OCI-LY3 (cell line): ENCODE measurements at regions not wholly inside any gene's neighbourhood (a gene's known extent, or its start where the extent isn't known, plus 50 kb on each side); places are given as distances from the start of the nearest gene placed in this dataset.

Source experiments
- H2AFZ ChIP-seq: fragments of 200-600, 300-600 bp; shearing (Covaris generic); 2 replicates; pipeline ENCODE4 v1.6.0; 2014; ENCODE audit warnings: antibody characterized with exemption, low read depth, low read length
- H3K27ac ChIP-seq: fragments of 200-600, 300-600 bp; sonication (generic); 2 replicates; pipeline ENCODE4 v1.5.1; 2014; ENCODE audit warnings: mild to moderate bottlenecking, low read length, moderate library complexity, mixed read lengths
- H3K27me3 ChIP-seq: fragments of 200-600, 300-600 bp; sonication (generic); 2 replicates; pipeline ENCODE4 v1.6.1; 2014; ENCODE audit warnings: low read depth, low read length, mixed read lengths
- H3K36me3 ChIP-seq: fragments of 200-600, 300-600 bp; sonication (generic); replicated peaks from 2 replicates; pipeline ENCODE3; 2014; ENCODE audit warnings: low read depth, low read length, mixed read lengths
- H3K4me1 ChIP-seq: fragments of 300-600, 200-600 bp; sonication (generic); 2 replicates; pipeline ENCODE4 v1.6.1; 2014; ENCODE audit warnings: low read length, mixed read lengths
- H3K4me2 ChIP-seq: fragments of 200-600, 300-600 bp; sonication (generic); 2 replicates; pipeline ENCODE4 v1.6.1; 2014; ENCODE audit warnings: low read length, mixed read lengths
- H3K4me3 ChIP-seq: fragments of 300-600, 200-600 bp; sonication (generic); 2 replicates; pipeline ENCODE4 v1.5.1; 2014; ENCODE audit warnings: antibody characterized with exemption, mild to moderate bottlenecking, low read length, moderate library complexity
- H3K79me2 ChIP-seq: fragments of 300-600, 200-600 bp; shearing (Covaris generic); 2 replicates; pipeline ENCODE4 v1.6.1; 2014; ENCODE audit warnings: mild to moderate bottlenecking, low read length, mixed read lengths
- H3K9ac ChIP-seq: fragments of 300-600, 200-600 bp; shearing (Covaris generic); 2 replicates; pipeline ENCODE4 v1.6.0; 2014; ENCODE audit warnings: mild to moderate bottlenecking, low read length, moderate library complexity
- H3K9me3 ChIP-seq: fragments of 200-600, 300-600 bp; shearing (Covaris generic); 2 replicates; pipeline ENCODE4 v1.6.1; 2014; ENCODE audit warnings: low read length, mixed read lengths; ENCODE audit not compliant: insufficient read depth
- H4K20me1 ChIP-seq: fragments of 200-600, 300-600 bp; sonication (generic); 2 replicates; pipeline ENCODE4 v1.6.1; 2016; ENCODE audit warnings: low read length, mixed read lengths; ENCODE audit not compliant: insufficient read depth
- EZH2phosphoT487 ChIP-seq: fragments of 200-600 bp; shearing (Covaris generic); IDR thresholded peaks from 2 replicates; pipeline ENCODE4 v1.6.1; 2018; ENCODE audit warnings: antibody characterized with exemption, mixed run types, low read depth
- TF ChIP-seq, protein P1 (sequence below): fragments of 200-600, 300-600 bp; sonication (generic); IDR thresholded peaks from 2 replicates; pipeline ENCODE4 v1.5.1; 2014; ENCODE audit warnings: antibody characterized with exemption, low read length, low read depth

DNA sequence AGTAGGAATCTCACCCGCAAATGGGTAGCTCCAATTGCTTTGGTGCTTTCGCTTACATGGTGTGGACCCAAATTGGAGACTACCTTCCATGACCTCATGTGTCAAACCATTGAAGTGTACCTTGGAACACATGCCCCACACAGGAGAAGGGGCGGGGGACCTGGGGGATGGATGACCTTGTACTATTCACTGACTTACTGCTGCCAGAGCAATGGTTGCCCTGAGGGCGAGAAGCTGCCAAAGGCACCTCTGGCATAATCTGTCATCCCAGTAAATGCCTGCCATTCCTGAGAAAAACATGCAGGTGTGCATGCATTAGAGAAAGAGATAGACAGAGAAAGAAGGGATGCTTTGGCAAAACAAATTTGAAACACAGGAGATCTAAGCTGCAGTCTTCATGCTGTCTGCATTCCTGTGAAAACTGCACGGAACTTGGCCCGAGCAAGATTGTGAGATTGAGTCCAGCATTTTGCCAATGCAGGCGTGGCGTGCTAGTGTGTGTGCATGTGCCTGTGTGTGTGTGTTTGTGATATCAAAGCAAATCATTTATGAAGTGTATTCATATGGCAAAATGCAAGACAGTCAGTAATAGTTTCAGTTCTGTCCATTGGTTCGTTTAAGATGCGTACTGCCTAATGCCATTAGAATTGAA lies 219.5 kb upstream of the MDFIC2 start:
- Histone ChIP-seq H3K9me3 (no peaks in the 10 kb centered on the region), H4K20me1 (no peaks in the 10 kb centered on the region), H2AFZ (no peak overlapping the region), H3K36me3 (no peaks in the 10 kb centered on the region), H3K9ac (no peak overlapping the region), H3K27ac (no peak overlapping the region), H3K4me2 (no peak overlapping the region), H3K4me1 (no peaks in the 10 kb centered on the region), H3K27me3 (peaks cover 62% of the 10 kb centered on the region), H3K4me3 (no peak overlapping the region), H3K79me2 (no peaks in the 10 kb centered on the region)
- TF ChIP-seq, protein P1, sequence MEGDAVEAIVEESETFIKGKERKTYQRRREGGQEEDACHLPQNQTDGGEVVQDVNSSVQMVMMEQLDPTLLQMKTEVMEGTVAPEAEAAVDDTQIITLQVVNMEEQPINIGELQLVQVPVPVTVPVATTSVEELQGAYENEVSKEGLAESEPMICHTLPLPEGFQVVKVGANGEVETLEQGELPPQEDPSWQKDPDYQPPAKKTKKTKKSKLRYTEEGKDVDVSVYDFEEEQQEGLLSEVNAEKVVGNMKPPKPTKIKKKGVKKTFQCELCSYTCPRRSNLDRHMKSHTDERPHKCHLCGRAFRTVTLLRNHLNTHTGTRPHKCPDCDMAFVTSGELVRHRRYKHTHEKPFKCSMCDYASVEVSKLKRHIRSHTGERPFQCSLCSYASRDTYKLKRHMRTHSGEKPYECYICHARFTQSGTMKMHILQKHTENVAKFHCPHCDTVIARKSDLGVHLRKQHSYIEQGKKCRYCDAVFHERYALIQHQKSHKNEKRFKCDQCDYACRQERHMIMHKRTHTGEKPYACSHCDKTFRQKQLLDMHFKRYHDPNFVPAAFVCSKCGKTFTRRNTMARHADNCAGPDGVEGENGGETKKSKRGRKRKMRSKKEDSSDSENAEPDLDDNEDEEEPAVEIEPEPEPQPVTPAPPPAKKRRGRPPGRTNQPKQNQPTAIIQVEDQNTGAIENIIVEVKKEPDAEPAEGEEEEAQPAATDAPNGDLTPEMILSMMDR = no peak
- TF ChIP-seq EZH2phosphoT487 = no peak

DNA sequence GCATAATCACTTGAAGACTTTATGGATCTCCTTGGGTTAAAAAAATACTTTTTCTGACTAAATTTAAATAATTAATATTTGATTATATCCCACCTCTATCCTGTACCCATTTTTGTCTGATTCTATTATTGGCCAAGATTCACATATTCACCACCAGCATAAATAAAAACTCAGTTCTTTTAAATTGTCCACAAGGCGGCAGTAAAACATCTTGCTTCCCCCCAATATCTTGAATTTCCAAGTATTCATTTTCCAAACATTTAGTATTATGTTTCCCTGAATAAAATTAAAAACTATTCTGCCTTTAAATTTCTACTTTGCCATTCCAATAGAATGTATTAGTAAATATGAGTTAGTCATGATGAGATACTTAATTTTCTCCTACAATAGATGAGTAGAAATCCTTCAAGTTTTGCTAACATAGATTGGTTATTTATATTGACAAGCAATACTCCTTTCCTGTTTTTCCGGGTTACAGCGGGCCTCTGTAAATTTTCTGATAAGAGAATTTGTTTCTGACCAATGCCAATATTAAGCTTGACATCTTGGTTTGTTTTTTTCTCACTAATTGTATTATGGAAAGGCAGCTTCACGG lies 218.7 kb upstream of the MDFIC2 start:
- H3K9ac ChIP-seq = no peak overlapping the region

DNA sequence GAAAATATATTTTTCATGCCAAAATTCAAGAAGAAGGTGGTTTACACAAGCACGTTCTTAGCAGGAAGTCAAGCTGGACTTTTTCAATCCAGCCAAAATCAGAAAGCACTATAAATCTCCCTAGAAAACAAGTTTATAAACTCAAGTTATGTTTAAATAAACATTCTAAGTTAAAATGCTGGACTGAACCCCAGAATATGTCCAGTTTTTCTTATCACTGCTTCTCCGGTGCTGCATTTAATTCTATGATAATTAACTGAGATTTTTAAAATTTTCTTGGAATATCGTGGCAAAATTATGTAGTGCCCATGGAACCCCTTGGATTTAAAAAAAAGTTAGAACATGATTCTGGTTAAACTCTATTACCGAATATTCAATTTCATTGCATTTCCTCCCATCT lies 218.2 kb upstream of the MDFIC2 start:
- TF ChIP-seq EZH2phosphoT487 = no peak
- TF ChIP-seq, protein P1 = no peak
- no peak overlapping the region for H3K4me2 ChIP-seq
- no peaks in the 10 kb centered on the region for H3K36me3 ChIP-seq
- H3K27me3 ChIP-seq = peaks cover 50% of the 10 kb centered on the region
- no peaks in the 10 kb centered on the region for H4K20me1 ChIP-seq
- no peak overlapping the region for H3K4me3 ChIP-seq
- no peak overlapping the region for H3K27ac ChIP-seq
- H3K79me2 ChIP-seq = no peaks in the 10 kb centered on the region
- H3K9ac ChIP-seq = no peak overlapping the region
- H3K4me1 ChIP-seq = no peaks in the 10 kb centered on the region
- H3K9me3 ChIP-seq = no peaks in the 10 kb centered on the region
- H2AFZ ChIP-seq = no peak overlapping the region

More for the DNA sequence above, 218.7 kb upstream of the MDFIC2 start:
- Histone ChIP-seq H3K4me2 (no peak overlapping the region), H3K4me1 (no peaks in the 10 kb centered on the region), H3K9me3 (no peaks in the 10 kb centered on the region), H3K36me3 (no peaks in the 10 kb centered on the region), H3K4me3 (no peak overlapping the region), H3K79me2 (no peaks in the 10 kb centered on the region), H2AFZ (no peak overlapping the region), H3K27ac (no peak overlapping the region), H4K20me1 (no peaks in the 10 kb centered on the region), H3K27me3 (peaks cover 54% of the 10 kb centered on the region)
- TF ChIP-seq EZH2phosphoT487 = no peak
- TF ChIP-seq, protein P1 = peak; percentile 80

- Histone ChIP-seq H3K9me3 (no peaks in the 10 kb centered on the region), H2AFZ (no peak overlapping the region), H3K27ac (no peak overlapping the region), H3K4me1 (no peaks in the 10 kb centered on the region), H4K20me1 (no peaks in the 10 kb centered on the region), H3K9ac (no peak overlapping the region), H3K4me3 (no peak overlapping the region), H3K27me3 (peaks cover 26% of the 10 kb centered on the region), H3K4me2 (no peak overlapping the region), H3K79me2 (no peaks in the 10 kb centered on the region), H3K36me3 (no peaks in the 10 kb centered on the region)
- TF ChIP-seq, protein P1 = no peak
- TF ChIP-seq EZH2phosphoT487 = no peak
These were observed 214.6 kb upstream of the MDFIC2 start for GRCh38 chr3:70527026-70527425.
